CD8-positive, alpha-beta memory T cell (primary cell): ENCODE measurements at regions not wholly inside any gene's neighbourhood (a gene's known extent, or its start where the extent isn't known, plus 50 kb on each side); places are given as distances from the start of the nearest gene placed in this dataset.

ENCODE experiments used
- CTCF ChIA-PET: fragments of 350-600 bp; sonication (Branson Sonifier 250); formaldehyde crosslinking; loops from one replicate; lab custom pipeline; 2021; ENCODE audit warnings: antibody characterized with exemption; lab: Charles Lee
- POLR2A ChIA-PET: fragments of 350-600 bp; sonication (Branson Sonifier 250); formaldehyde crosslinking; loops from one replicate; lab custom pipeline; 2021; ENCODE audit warnings: antibody characterized with exemption; lab: Charles Lee
- DNase-seq, 5 donors: peaks; one replicate each; pipeline versions ENCODE4 v3.0.0 to v3.0.0-alpha.2; 2020 to 2022; ENCODE audit warnings: mixed read lengths in 1 of 5
- H3K27ac ChIP-seq: one replicate; pipeline ENCODE4 v1.7.0; 2013; ENCODE audit warnings: low read depth, mild to moderate bottlenecking, low read length, moderate library complexity
- H3K27me3 ChIP-seq: 2 replicates; pipeline ENCODE4 v1.7.0; 2013; ENCODE audit warnings: low read length, mild to moderate bottlenecking; ENCODE audit not compliant: insufficient read depth, poor library complexity, severe bottlenecking
- H3K36me3 ChIP-seq: 2 replicates; pipeline ENCODE4 v1.7.0; 2013; ENCODE audit warnings: mild to moderate bottlenecking, low read length, moderate library complexity; ENCODE audit not compliant: insufficient read depth
- H3K4me1 ChIP-seq: 2 replicates; pipeline ENCODE4 v1.7.0; 2013; ENCODE audit warnings: mild to moderate bottlenecking, low read length, moderate library complexity; ENCODE audit not compliant: insufficient read depth
- H3K4me3 ChIP-seq: 2 replicates; pipeline ENCODE4 v1.7.0; 2013; ENCODE audit warnings: mild to moderate bottlenecking, low read length
- H3K9me3 ChIP-seq: 2 replicates; pipeline ENCODE4 v1.7.0; 2013; ENCODE audit warnings: mild to moderate bottlenecking, low read length
- H3K27ac Mint-ChIP-seq, 8 donors: one replicate each; pipeline ENCODE4 v1.8.0; 2020 to 2021; ENCODE audit warnings: mixed read lengths in 8 of 8, mild to moderate bottlenecking in 6 of 8, inconsistent platforms in 3 of 8, moderate library complexity in 3 of 8
- H3K27me3 Mint-ChIP-seq, 2 donors: one replicate each; pipeline ENCODE4 v1.8.0; 2020 to 2021; ENCODE audit warnings: mixed read lengths in 2 of 2, mild to moderate bottlenecking in 1 of 2, moderate library complexity in 1 of 2
- H3K36me3 Mint-ChIP-seq, 3 donors: one replicate each; pipeline ENCODE4 v1.8.0; 2020 to 2021; ENCODE audit warnings: mixed read lengths in 3 of 3, inconsistent platforms in 1 of 3, mild to moderate bottlenecking in 1 of 3
- H3K4me1 Mint-ChIP-seq, 3 donors: one replicate each; pipeline ENCODE4 v1.8.0; 2020 to 2021; ENCODE audit warnings: mixed read lengths in 3 of 3, inconsistent platforms in 1 of 3, mild to moderate bottlenecking in 1 of 3
- H3K4me3 Mint-ChIP-seq, 7 donors: one replicate each; pipeline ENCODE4 v1.8.0; 2020 to 2021; ENCODE audit warnings: mixed read lengths in 7 of 7, mild to moderate bottlenecking in 6 of 7, moderate library complexity in 4 of 7, inconsistent platforms in 2 of 7
- H3K9me3 Mint-ChIP-seq, 5 donors: one replicate each; pipeline ENCODE4 v1.8.0; 2020 to 2022; ENCODE audit warnings: mixed read lengths in 5 of 5, mild to moderate bottlenecking in 3 of 5, moderate library complexity in 2 of 5, inconsistent platforms in 1 of 5

DNA sequence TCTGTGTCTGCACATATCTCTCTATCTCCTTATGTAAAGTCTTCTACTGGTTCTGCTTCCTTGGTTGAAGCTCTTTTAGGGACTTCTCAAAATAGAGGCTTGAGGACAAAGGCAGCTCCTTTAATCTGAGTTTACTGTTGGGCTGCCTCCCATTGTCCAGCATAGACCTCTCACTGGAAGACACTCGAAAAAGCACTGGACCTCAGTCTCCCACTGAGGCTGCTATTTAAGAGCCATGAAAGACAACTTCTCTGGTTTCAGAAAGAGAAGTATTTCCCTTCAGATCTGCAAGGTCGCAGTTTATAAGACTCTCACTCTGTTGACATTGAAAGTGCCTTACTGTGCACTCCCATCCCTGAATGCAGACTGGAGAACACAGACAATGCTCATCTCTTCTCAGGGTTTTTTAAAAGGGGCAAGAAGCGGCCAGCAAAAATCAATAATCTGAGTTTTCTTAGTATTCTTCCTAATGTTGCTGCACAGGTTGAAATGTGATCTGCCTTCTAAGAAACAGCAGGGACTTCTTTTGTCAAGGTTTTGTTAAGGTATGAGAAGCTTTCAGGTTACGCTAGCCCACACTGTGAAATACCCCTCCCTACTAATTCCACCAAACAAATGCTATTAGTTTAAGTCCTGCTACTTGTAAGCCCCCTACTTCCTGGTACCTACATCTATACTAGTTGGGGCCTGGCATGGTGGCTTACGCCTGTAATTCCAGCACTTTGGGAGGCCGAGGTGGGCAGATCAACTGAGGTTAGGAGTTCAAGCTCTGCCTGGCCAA, 450.0 kb upstream of the SLC10A2 start:
- Histone ChIP-seq H3K36me3 (no peaks in the 10 kb centered on the region), H3K9me3 (no peaks in the 10 kb centered on the region), H3K27me3 (no peaks in the 10 kb centered on the region), H3K4me3 (no peak overlapping the region), H3K4me1 (no peaks in the 10 kb centered on the region), H3K27ac (no peak overlapping the region)
- no peaks in the 10 kb centered on the region for H3K4me1 Mint-ChIP-seq
- no peak overlapping the region for H3K27ac Mint-ChIP-seq
- H3K36me3 Mint-ChIP-seq: no peaks in the 10 kb centered on the region
- H3K4me3 Mint-ChIP-seq: no peak overlapping the region
- ChIA-PET POLR2A (no interaction called here), CTCF (no interaction called here)
- H3K27me3 Mint-ChIP-seq: no peaks in the 10 kb centered on the region
- no peak for DNase-seq
- peaks cover 0 to 9% (median 1%) of the 10 kb centered on the region in 5 donors for H3K9me3 Mint-ChIP-seq

- no peak overlapping the region for H3K27ac Mint-ChIP-seq
- H3K27ac ChIP-seq: no peak overlapping the region
- H3K4me3 ChIP-seq: no peak overlapping the region
- no peak for DNase-seq
- no peaks in the 10 kb centered on the region for H3K9me3 ChIP-seq
- no peak overlapping the region for H3K4me3 Mint-ChIP-seq
- H3K4me1 Mint-ChIP-seq: no peaks in the 10 kb centered on the region
- no peaks in the 10 kb centered on the region for H3K27me3 ChIP-seq
- ChIA-PET POLR2A (no interaction called here), CTCF (no interaction called here)
- no peaks in the 10 kb centered on the region for H3K36me3 Mint-ChIP-seq
- no peaks in the 10 kb centered on the region for H3K27me3 Mint-ChIP-seq
- H3K4me1 ChIP-seq: no peaks in the 10 kb centered on the region
- H3K36me3 ChIP-seq: no peaks in the 10 kb centered on the region
- peaks cover 0 to 13% (median 7%) of the 10 kb centered on the region in 5 donors for H3K9me3 Mint-ChIP-seq
Observed at GRCh38 chr13:103515410-103515809, 449.2 kb upstream of the SLC10A2 start.

DNA sequence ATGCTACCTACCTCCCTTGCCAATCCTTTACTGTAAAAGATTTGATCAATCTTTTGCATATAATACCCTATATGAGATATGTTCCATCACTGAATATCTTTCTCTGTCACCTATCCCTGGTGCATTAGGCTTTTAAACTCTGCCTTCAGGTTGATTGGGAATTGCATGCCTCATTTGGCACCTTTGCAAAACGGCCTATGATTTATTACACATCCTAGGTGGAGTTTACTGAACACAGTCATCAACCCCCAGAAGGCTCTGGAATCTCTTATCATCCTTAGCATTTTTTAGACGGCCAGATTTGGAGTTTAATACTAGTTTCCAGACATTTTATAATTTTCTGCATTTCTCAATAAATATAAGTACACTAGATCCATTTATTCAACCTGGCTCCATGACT, 448.4 kb upstream of the SLC10A2 start:
- H3K27ac Mint-ChIP-seq: no peak overlapping the region
- H3K27ac ChIP-seq: no peak overlapping the region
- H3K9me3 Mint-ChIP-seq: peaks cover 3 to 13% (median 10%) of the 10 kb centered on the region in 5 donors
- no peaks in the 10 kb centered on the region for H3K36me3 Mint-ChIP-seq
- H3K27me3 Mint-ChIP-seq: no peaks in the 10 kb centered on the region
- no peaks in the 10 kb centered on the region for H3K9me3 ChIP-seq
- no peak for DNase-seq
- H3K36me3 ChIP-seq: no peaks in the 10 kb centered on the region
- no peaks in the 10 kb centered on the region for H3K4me1 Mint-ChIP-seq
- H3K27me3 ChIP-seq: no peaks in the 10 kb centered on the region
- H3K4me3 Mint-ChIP-seq: no peak overlapping the region
- H3K4me1 ChIP-seq: no peaks in the 10 kb centered on the region
- ChIA-PET POLR2A (no interaction called here), CTCF (no interaction called here)
- H3K4me3 ChIP-seq: no peak overlapping the region

GRCh38 chr13:103514188-103514587, 448.0 kb upstream of the SLC10A2 start:
- no peak overlapping the region for H3K4me3 Mint-ChIP-seq
- no peaks in the 10 kb centered on the region for H3K4me1 Mint-ChIP-seq
- Histone ChIP-seq H3K9me3 (no peaks in the 10 kb centered on the region), H3K27me3 (no peaks in the 10 kb centered on the region), H3K4me3 (no peak overlapping the region), H3K36me3 (no peaks in the 10 kb centered on the region), H3K4me1 (no peaks in the 10 kb centered on the region), H3K27ac (no peak overlapping the region)
- no peak for DNase-seq
- H3K27ac Mint-ChIP-seq: no peak overlapping the region
- peaks cover 4 to 13% (median 10%) of the 10 kb centered on the region in 5 donors for H3K9me3 Mint-ChIP-seq
- POLR2A ChIA-PET: no interaction called here
- H3K27me3 Mint-ChIP-seq: no peaks in the 10 kb centered on the region
- no peaks in the 10 kb centered on the region for H3K36me3 Mint-ChIP-seq
- CTCF ChIA-PET: interaction anchor here (0.9 kb wide), 1 partner anchor 8 kb away, joined by 3 read pairs; no protein-coding TSS in a partner anchor

DNA sequence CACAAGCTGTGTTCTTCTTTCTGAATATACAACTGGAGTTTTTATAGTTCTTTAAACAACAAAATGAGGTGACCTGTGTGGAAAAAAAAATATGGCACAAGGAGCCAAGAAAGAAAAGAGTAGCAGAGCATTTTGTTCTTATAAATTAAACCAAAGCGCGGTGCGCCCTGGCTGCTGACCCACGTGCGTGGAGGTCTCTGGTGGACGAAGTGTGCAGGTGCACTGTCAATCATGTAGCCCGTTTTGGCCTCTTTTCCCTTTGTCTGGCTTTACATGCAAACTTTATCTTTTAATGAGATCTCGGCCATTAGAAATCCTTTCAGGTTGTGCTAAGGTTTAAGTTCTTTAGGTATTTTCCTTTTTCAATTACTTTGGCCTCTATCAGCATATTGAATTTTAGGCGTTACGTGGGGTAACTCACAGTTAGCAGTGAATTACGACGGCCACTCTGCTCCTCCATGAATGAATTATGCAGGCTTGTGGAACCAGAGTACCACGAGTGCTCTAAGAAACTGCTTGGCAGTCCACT, 443.9 kb upstream of the SLC10A2 start:
- ChIA-PET CTCF (no interaction called here), POLR2A (no interaction called here)
- H3K9me3 ChIP-seq: no peaks in the 10 kb centered on the region
- Mint-ChIP-seq H3K36me3 (no peaks in the 10 kb centered on the region), H3K27ac (no peak overlapping the region), H3K4me3 (no peak overlapping the region), H3K9me3 (peaks cover 9 to 18% (median 11%) of the 10 kb centered on the region in 5 donors), H3K4me1 (no peaks in the 10 kb centered on the region), H3K27me3 (no peaks in the 10 kb centered on the region)
- no peaks in the 10 kb centered on the region for H3K36me3 ChIP-seq
- no peak for DNase-seq
- no peak overlapping the region for H3K4me3 ChIP-seq
- H3K4me1 ChIP-seq: no peaks in the 10 kb centered on the region
- no peak overlapping the region for H3K27ac ChIP-seq
- no peaks in the 10 kb centered on the region for H3K27me3 ChIP-seq

GRCh38 chr13:103497404-103497803, 431.2 kb upstream of the SLC10A2 start:
- ChIA-PET POLR2A (no interaction called here), CTCF (no interaction called here)
- H3K4me1 ChIP-seq: no peaks in the 10 kb centered on the region
- no peaks in the 10 kb centered on the region for H3K36me3 ChIP-seq
- H3K4me3 ChIP-seq: no peak overlapping the region
- H3K9me3 ChIP-seq: no peaks in the 10 kb centered on the region
- no peak for DNase-seq
- H3K27me3 ChIP-seq: no peaks in the 10 kb centered on the region
- Mint-ChIP-seq H3K27ac (no peak overlapping the region), H3K27me3 (no peaks in the 10 kb centered on the region), H3K36me3 (no peaks in the 10 kb centered on the region), H3K4me1 (no peaks in the 10 kb centered on the region), H3K9me3 (peaks cover 0 to 7% (median 3%) of the 10 kb centered on the region in 5 donors), H3K4me3 (no peak overlapping the region)
- no peak overlapping the region for H3K27ac ChIP-seq

DNA sequence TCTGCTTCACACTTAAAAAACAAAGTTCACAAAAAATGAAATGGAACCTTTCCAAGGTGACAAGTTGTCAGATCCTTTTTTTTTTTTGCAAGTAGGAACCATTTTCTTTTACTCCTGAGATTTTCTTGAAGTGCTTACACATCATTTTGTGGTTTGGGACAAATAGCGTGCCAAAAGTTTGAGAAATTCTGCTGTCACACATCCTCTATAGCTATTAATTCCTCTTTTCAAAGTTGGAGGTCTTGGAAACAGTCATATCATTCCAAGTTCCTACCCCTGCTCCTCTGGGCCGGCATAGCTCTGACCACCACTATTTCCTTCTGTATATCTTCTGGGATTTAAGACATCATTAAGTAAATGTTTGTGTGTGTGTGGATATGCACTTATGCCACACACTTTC, 421.6 kb upstream of the SLC10A2 start:
- H3K27me3 Mint-ChIP-seq: no peaks in the 10 kb centered on the region
- no peak for DNase-seq
- Histone ChIP-seq H3K4me1 (no peaks in the 10 kb centered on the region), H3K27ac (no peak overlapping the region), H3K9me3 (no peaks in the 10 kb centered on the region), H3K27me3 (no peaks in the 10 kb centered on the region), H3K4me3 (no peak overlapping the region), H3K36me3 (no peaks in the 10 kb centered on the region)
- ChIA-PET POLR2A (no interaction called here), CTCF (no interaction called here)
- H3K4me1 Mint-ChIP-seq: no peaks in the 10 kb centered on the region
- peaks cover 0 to 20% (median 0%) of the 10 kb centered on the region in 5 donors for H3K9me3 Mint-ChIP-seq
- H3K27ac Mint-ChIP-seq: no peak overlapping the region
- no peak overlapping the region for H3K4me3 Mint-ChIP-seq
- H3K36me3 Mint-ChIP-seq: no peaks in the 10 kb centered on the region

GRCh38 chr13:103473081-103473480, 406.9 kb upstream of the SLC10A2 start:
- no peak overlapping the region for H3K27ac ChIP-seq
- no peak overlapping the region for H3K4me3 ChIP-seq
- no peaks in the 10 kb centered on the region for H3K36me3 Mint-ChIP-seq
- H3K27me3 Mint-ChIP-seq: no peaks in the 10 kb centered on the region
- POLR2A ChIA-PET: no interaction called here
- H3K4me3 Mint-ChIP-seq: no peak overlapping the region
- no peaks in the 10 kb centered on the region for H3K4me1 Mint-ChIP-seq
- no peaks in the 10 kb centered on the region for H3K4me1 ChIP-seq
- H3K36me3 ChIP-seq: no peaks in the 10 kb centered on the region
- no peaks in the 10 kb centered on the region for H3K9me3 ChIP-seq
- CTCF ChIA-PET: no interaction called here
- no peak overlapping the region for H3K27ac Mint-ChIP-seq
- DNase-seq: no peak
- peaks cover 0 to 16% (median 4%) of the 10 kb centered on the region in 5 donors for H3K9me3 Mint-ChIP-seq
- no peaks in the 10 kb centered on the region for H3K27me3 ChIP-seq
